ENCODE measurements at regions not wholly inside any gene's neighbourhood (a gene's known extent, or its start where the extent isn't known, plus 50 kb on each side); places are given as distances from the start of the nearest gene placed in this dataset.

- Mint-ChIP-seq H3K4me3 (no peak overlapping the region), H3K27me3 (ENCODE audit: low read depth, poor library complexity) (peaks cover 14% of the 10 kb centered on the region), H3K9me3 (no peaks in the 10 kb centered on the region), H3K27ac (no peak overlapping the region), H3K36me3 (ENCODE audit: low read depth) (no peaks in the 10 kb centered on the region), H3K4me1 (peaks cover 45% of the 10 kb centered on the region)
- no peak for DNase-seq
- TF ChIP-seq CTCF (IDR thresholded peaks at IDR 0.05) = no peak
These were observed 76.8 kb upstream of the FRMD4A start for GRCh38 chr10:14407567-14407966.

GRCh38 chr10:14405076-14406065 lies 74.6 kb upstream of the FRMD4A start:
- DNase-seq = no peak
- H3K27me3 Mint-ChIP-seq (ENCODE audit: low read depth, poor library complexity) = peaks cover 7% of the 10 kb centered on the region
- H3K4me1 Mint-ChIP-seq = peaks cover 30% of the 10 kb centered on the region
- H3K36me3 Mint-ChIP-seq (ENCODE audit: low read depth) = no peaks in the 10 kb centered on the region
- no peaks in the 10 kb centered on the region for H3K9me3 Mint-ChIP-seq
- H3K27ac Mint-ChIP-seq = no peak overlapping the region
- H3K4me3 Mint-ChIP-seq = no peak overlapping the region
- no peak for TF ChIP-seq CTCF (IDR thresholded peaks at IDR 0.05)

- Mint-ChIP-seq H3K4me1 (peaks cover 20% of the 10 kb centered on the region), H3K9me3 (no peaks in the 10 kb centered on the region), H3K27ac (no peak overlapping the region), H3K36me3 (ENCODE audit: low read depth) (no peaks in the 10 kb centered on the region), H3K4me3 (no peak overlapping the region), H3K27me3 (ENCODE audit: low read depth, poor library complexity) (peaks cover 3% of the 10 kb centered on the region)
- DNase-seq = no peak
- no peak for TF ChIP-seq CTCF (IDR thresholded peaks at IDR 0.05)
These were observed 73.3 kb upstream of the FRMD4A start for GRCh38 chr10:14403881-14404623.

GRCh38 chr10:14403359-14403758 lies 72.6 kb upstream of the FRMD4A start:
- no peak overlapping the region for H3K4me3 Mint-ChIP-seq
- no peak for TF ChIP-seq CTCF (IDR thresholded peaks at IDR 0.05)
- peaks cover 16% of the 10 kb centered on the region for H3K4me1 Mint-ChIP-seq
- no peak for DNase-seq
- no peaks in the 10 kb centered on the region for H3K36me3 Mint-ChIP-seq (ENCODE audit: low read depth)
- H3K9me3 Mint-ChIP-seq = no peaks in the 10 kb centered on the region
- H3K27ac Mint-ChIP-seq = no peak overlapping the region
- H3K27me3 Mint-ChIP-seq (ENCODE audit: low read depth, poor library complexity) = peaks cover 3% of the 10 kb centered on the region

GRCh38 chr10:14399641-14400040 lies 68.9 kb upstream of the FRMD4A start:
- Mint-ChIP-seq H3K36me3 (ENCODE audit: low read depth) (no peaks in the 10 kb centered on the region), H3K27me3 (ENCODE audit: low read depth, poor library complexity) (no peaks in the 10 kb centered on the region), H3K27ac (no peak overlapping the region), H3K4me1 (no peaks in the 10 kb centered on the region), H3K9me3 (peaks cover 4% of the 10 kb centered on the region), H3K4me3 (no peak overlapping the region)
- DNase-seq = no peak
- TF ChIP-seq CTCF (IDR thresholded peaks at IDR 0.05) = no peak

All from nephron progenitor cell (in vitro differentiated cells).